ENCODE measurements at regions not wholly inside any gene's neighbourhood (a gene's known extent, or its start where the extent isn't known, plus 50 kb on each side); places are given as distances from the start of the nearest gene placed in this dataset.
A peak's percentile ranks its signal among the peaks of the same experiment; 100 is the strongest.
"Not testable (repeated sequence)": the region's sequence is repeated elsewhere in the genome, so short reads cannot be mapped to it uniquely, and the experiment has no call there.

- no peak for DNase-seq
These were observed 72.1 kb downstream of the AKR1C4 start for GRCh38 chr10:5268743-5269142.

GRCh38 chr10:5269791-5270190 is 73.2 kb downstream of the AKR1C4 start:
- no peak for DNase-seq

GRCh38 chr10:5271526-5271925 is 74.9 kb downstream of the AKR1C4 start:
- no peak for DNase-seq

- DNase-seq = no peak
These were observed 75.6 kb downstream of the AKR1C4 start for GRCh38 chr10:5272065-5272803.

- no peak for DNase-seq
These were observed 78.2 kb downstream of the AKR1C4 start for GRCh38 chr10:5274795-5275194.

- DNase-seq = no peak
These were observed 83.4 kb upstream of the UCN3 start for GRCh38 chr10:5281356-5281755.

GRCh38 chr10:5282137-5282536 is 82.6 kb upstream of the UCN3 start:
- no peak for DNase-seq

- peak; percentile 85 for DNase-seq
These were observed 81.2 kb upstream of the UCN3 start for GRCh38 chr10:5283305-5284158.

- DNase-seq = peak; percentile 63
These were observed 80.3 kb upstream of the UCN3 start for GRCh38 chr10:5284311-5285057.

- no peak for DNase-seq
These were observed 79.6 kb upstream of the UCN3 start for GRCh38 chr10:5285186-5285585.

GRCh38 chr10:5288359-5288758 is 76.4 kb upstream of the UCN3 start:
- DNase-seq = no peak

GRCh38 chr10:5289228-5289627 is 75.5 kb upstream of the UCN3 start:
- DNase-seq = not testable (repeated sequence)

GRCh38 chr10:5291501-5292195 is 73.1 kb upstream of the UCN3 start:
- peak; percentile 90 for DNase-seq

GRCh38 chr10:5292196-5292735 is 72.5 kb upstream of the UCN3 start:
- peak; percentile 78 for DNase-seq

GRCh38 chr10:5292970-5293369 is 71.8 kb upstream of the UCN3 start:
- not testable (repeated sequence) for DNase-seq

- peak; percentile 91 for DNase-seq
These were observed 70.8 kb upstream of the UCN3 start for GRCh38 chr10:5293691-5294550.

GRCh38 chr10:5297466-5297865 is 67.3 kb upstream of the UCN3 start:
- peak; percentile 73 for DNase-seq

- no peak for DNase-seq
These were observed 66.8 kb upstream of the UCN3 start for GRCh38 chr10:5297996-5298395.

- no peak for DNase-seq
These were observed 64.8 kb upstream of the UCN3 start for GRCh38 chr10:5299950-5300349.

- no peak for DNase-seq
These were observed 61.3 kb upstream of the UCN3 start for GRCh38 chr10:5303504-5303903.

- no peak for DNase-seq
These were observed 59.4 kb upstream of the UCN3 start for GRCh38 chr10:5305374-5305773.

- DNase-seq = no peak
These were observed 53.9 kb upstream of the UCN3 start for GRCh38 chr10:5310914-5311313.

Measured in activated effector memory CD4-positive, alpha-beta T cell treated with anti-CD3 and anti-CD28 coated beads, Interleukin-2, amount 50 U/mL, for 16 hours (primary cell).